ENCODE measurements at regions not wholly inside any gene's neighbourhood (a gene's known extent, or its start where the extent isn't known, plus 50 kb on each side); places are given as distances from the start of the nearest gene placed in this dataset.
"Not testable (repeated sequence)": the region's sequence is repeated elsewhere in the genome, so short reads cannot be mapped to it uniquely, and the experiment has no call there.

DNA sequence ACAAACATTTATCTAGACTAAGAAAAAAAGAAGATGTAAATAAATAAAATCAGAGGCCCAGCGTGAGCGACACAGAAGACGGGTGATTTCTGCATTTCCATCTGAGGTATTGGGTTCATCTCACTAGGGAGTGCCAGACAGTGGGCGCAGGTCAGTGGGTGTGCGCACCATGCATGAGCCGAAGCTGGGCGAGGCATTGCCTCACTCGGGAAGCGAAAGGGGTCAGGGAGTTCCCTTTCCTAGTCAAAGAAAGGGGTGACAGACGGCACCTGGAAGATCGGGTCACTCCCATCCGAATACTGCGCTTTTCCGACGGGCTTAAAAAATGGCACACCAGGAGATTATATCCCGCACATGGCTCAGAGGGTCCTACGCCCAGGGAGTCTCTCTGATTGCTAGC lies 79.5 kb upstream of the ABCD2 start:
- TF ChIP-seq POLR2A (conservative IDR thresholded peaks at IDR 0.05); ZFX (CRISPR knock-in tag; IDR thresholded peaks at IDR 0.05); DPF2 (IDR thresholded peaks at IDR 0.05); TFE3 (CRISPR knock-in tag; IDR thresholded peaks at IDR 0.05); MLLT1 (IDR thresholded peaks at IDR 0.05); MAFG (tag; conservative IDR thresholded peaks at IDR 0.05); SMARCA5 (IDR thresholded peaks at IDR 0.05); ZNF766 (CRISPR knock-in tag; conservative IDR thresholded peaks at IDR 0.05); ADNP (tag; IDR thresholded peaks at IDR 0.05); POLR2AphosphoS2 (IDR thresholded peaks at IDR 0.05; ENCODE audit: low read length); ZNF780A (CRISPR knock-in tag; IDR thresholded peaks at IDR 0.05): not testable (repeated sequence)
- TF ChIP-seq, protein P1, sequence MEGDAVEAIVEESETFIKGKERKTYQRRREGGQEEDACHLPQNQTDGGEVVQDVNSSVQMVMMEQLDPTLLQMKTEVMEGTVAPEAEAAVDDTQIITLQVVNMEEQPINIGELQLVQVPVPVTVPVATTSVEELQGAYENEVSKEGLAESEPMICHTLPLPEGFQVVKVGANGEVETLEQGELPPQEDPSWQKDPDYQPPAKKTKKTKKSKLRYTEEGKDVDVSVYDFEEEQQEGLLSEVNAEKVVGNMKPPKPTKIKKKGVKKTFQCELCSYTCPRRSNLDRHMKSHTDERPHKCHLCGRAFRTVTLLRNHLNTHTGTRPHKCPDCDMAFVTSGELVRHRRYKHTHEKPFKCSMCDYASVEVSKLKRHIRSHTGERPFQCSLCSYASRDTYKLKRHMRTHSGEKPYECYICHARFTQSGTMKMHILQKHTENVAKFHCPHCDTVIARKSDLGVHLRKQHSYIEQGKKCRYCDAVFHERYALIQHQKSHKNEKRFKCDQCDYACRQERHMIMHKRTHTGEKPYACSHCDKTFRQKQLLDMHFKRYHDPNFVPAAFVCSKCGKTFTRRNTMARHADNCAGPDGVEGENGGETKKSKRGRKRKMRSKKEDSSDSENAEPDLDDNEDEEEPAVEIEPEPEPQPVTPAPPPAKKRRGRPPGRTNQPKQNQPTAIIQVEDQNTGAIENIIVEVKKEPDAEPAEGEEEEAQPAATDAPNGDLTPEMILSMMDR (IDR thresholded peaks at IDR 0.05 in 2 of 3, conservative IDR thresholded peaks at IDR 0.05 in 1 of 3; ENCODE audit: insufficient read depth in 2 of 3, low read depth in 1 of 3, low read length in 3 of 3) = not testable (repeated sequence)

Data from K562 (cell line).